ENCODE measurements at regions not wholly inside any gene's neighbourhood (a gene's known extent, or its start where the extent isn't known, plus 50 kb on each side); places are given as distances from the start of the nearest gene placed in this dataset.
"Not testable (repeated sequence)": the region's sequence is repeated elsewhere in the genome, so short reads cannot be mapped to it uniquely, and the experiment has no call there.

DNA sequence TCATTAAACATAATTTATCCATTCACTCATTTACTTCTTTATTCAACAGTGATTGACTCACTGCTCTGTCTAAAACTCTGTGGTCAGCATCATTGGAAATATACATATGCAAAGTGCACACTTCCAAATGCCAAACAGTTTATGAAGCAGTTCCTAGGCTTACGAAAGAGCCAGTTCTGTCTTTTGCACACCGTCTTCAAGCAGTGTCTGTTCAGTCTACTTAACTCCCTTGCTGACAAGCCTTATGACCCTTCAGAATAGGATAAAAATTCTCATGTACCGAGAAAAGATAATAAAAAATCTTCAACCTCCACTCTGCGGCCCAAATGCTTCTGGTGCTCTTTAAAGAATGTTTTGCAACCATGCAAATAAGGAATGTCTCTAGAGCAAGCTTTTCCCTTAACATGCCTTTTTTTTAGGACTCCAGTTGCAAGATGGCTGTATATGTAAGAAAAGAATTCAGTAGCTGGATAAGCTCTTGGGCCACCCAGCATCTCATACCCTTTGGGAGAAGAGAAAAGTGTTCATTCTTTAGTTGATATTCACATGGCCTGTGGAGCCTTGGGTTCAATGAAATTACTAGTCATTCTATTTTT is 1037.0 kb upstream of the SLIT2 start:
- no peak for DNase-seq (ENCODE audit: low spot score)

DNA sequence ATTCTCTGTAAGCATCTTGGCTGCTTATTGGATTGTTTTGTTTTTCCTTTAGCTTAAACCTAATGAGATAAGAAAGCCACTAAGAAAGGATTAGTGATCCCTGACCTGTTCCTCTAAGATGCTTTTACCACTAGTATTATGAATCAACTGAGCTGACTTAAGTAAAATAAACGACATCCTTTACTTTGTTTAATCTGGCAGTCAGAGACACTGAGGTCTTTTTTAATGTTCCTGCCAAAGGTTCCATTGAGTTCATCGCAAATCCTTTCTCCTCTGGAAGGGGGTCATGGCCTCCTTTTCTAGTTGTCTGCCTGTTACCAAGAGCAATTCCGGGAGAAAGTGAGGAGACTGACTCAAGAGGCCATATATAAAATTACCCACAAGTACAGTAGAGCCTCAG is 1038.3 kb upstream of the SLIT2 start:
- DNase-seq (ENCODE audit: low spot score), result no peak

DNA sequence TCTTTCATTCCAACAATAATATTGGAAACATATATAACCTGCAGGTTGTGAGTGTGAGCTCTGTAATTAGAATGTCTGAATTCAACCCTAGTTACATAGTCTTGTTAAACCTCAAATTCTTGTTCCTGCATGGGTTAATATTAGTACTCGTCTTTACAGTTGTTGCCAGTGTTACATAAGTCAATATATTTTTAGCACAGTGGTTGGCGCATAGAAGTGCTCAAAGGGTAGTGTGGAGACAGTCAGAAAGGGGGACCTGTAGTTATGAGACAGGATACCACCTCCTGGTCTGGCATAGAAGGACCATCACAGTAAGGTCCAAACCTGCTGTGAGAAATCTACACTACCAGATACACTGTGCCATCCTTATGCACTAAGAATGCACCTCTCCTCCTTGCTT is 1045.9 kb upstream of the SLIT2 start:
- DNase-seq (ENCODE audit: low spot score), result no peak

DNA sequence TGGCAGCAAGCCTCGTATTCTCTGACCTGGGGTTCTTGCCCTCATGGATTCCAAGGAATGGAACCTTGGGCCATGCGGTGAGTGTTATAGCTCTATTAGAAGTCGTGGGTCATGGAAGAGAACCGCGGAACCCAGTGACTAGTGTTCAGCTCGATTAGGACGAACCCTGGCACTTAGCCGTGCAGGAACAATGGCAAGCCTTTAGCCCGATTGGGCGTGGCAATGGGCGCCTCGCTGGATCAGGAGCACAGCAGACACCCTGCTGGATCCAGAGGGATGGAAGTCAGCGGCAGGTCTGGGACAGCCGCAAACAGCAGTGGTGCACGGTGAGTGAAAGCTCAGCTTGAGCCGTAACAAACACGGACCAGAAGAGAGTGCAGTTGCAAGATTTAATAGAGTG is 1053.9 kb upstream of the SLIT2 start:
- DNase-seq (ENCODE audit: low spot score), result not testable (repeated sequence)

DNA sequence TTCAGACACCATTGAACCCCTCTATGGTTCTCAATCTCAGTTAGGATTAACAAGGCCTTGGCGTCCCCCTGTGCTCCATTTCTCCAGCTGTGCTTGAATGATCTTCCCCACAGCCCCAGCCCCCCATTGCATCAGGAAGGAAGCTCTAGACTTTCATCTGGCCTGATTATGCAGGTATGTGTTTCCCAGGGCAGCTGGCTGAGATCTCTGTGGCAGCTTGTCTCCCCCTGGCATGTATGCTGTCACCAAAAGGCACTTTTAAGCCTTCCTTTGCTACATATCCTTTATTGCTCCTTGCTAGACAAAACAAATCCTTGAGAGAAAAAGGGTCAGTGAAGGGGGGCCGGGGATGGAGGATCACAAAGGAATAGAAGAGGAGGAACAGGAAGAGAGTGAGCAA is 1056.0 kb upstream of the SLIT2 start:
- no peak for DNase-seq (ENCODE audit: low spot score)

DNA sequence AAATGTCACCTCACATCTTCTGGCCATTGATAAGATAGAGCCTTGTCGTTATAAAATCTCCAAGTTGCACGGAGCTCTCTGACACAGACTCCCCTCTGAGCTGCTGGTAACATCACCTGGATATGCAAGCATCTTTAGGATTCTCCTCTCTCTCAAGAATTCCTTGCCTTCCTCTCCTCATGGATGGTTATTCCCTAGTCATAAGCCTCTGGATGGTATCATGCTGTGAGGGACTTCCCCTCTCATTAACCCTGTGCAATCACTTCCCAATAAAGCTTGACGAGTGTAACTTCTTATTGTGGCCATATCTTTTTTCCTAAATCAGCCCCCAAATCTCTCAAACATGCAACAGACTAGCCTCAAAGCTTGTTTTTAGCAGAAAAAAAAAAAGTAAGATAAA is 1057.0 kb upstream of the SLIT2 start:
- no peak for DNase-seq (ENCODE audit: low spot score)

DNA sequence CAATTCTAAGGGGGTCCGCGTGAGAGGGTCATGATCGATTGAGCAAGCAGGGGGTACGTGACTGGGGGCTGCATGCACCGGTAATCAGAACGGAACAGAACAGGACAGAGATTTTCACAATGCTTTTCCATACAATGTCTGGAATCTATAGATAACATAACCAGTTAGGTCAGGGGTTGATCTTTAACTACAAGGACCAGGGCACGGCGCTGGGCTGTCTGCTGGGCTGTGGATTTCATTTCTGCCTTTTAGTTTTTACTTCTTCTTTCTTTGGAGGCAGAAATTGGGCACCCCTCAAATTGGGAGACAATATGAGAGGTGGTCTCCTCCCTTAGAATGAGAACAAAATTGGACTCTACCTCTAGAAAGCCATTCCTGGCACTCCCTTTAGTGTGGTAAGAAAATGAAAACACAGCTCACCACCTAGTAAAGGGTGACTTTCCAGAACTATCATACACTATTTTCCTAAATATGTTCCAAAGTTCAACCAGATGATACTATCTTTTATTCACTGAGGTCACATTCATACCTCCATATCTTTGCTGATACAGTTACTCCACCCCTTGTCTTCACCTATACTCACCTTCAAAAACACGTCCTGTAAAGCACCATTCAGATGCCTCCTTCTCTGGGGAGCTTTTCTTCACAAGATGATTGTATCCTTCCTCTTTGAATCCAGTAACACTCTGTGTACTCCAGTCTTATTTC is 1058.3 kb upstream of the SLIT2 start:
- DNase-seq (ENCODE audit: low spot score), result no peak

DNA sequence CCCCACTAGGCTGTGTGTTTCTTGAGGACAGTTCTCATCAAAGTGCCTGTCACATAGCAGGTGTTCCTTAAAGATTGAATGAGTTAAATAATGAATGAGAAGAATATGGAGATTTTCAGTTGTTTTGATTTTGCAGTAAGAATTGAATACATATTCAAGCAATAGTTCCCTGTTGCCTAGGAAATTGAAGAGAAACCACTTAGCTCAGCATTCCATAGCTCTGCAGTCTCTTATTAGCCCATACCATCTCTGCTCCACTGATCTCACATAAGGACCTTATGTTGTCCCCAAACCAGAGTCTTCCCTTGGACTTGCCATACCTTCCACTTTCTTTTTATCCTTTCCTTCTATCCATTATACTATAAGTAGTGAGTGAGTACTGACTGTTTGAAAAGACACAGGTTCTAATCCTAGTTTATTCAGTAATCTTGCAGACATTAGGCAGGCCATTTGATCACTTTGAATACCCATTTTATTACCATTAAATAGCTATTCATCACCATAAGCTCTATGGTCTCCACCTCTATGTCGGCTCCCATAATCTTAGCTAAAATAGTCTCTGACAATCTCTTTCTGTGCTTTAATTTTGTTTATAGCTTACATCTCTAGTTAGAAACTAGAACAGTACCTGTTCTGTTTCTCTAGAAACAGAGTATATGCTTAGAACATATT is 1059.6 kb upstream of the SLIT2 start:
- no peak for DNase-seq (ENCODE audit: low spot score)

DNA sequence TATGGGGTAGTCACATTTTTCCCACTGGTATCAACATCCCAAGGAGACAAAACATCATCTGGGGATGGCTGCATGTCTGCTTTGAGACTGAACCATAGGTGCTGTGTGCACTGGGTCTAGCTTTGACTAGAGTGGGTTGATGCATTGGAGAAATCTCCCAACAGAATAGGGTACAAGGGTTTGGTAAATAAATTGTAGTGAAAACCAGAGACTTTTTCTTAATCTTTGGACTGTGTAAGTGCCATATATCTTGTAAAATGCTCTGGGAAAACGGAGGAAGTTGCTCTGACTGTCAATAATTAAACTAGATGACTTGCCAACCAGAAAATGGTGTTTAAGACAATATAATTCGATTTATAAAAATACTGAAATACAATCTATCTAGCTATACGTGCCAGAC is 1064.0 kb upstream of the SLIT2 start:
- no peak for DNase-seq (ENCODE audit: low spot score)

DNA sequence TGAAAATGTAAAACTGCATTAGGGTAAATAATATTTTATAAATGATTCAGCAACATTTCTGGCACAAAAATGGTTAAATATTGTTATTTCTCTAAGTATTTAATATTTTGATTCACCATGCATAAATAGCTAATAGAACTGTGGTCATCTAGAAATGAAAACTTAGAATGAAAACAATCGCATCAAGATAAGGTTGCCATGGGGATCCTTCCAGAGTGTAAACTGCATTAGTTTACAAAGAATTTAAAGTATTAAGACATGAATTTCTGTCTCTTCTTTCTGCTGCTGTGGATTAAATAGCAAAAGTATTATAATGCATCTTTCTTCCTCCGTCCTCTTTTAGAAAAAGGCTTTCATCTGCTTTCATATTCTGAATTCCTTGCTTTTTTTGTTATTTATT is 1064.6 kb upstream of the SLIT2 start:
- DNase-seq (ENCODE audit: low spot score), result no peak

DNA sequence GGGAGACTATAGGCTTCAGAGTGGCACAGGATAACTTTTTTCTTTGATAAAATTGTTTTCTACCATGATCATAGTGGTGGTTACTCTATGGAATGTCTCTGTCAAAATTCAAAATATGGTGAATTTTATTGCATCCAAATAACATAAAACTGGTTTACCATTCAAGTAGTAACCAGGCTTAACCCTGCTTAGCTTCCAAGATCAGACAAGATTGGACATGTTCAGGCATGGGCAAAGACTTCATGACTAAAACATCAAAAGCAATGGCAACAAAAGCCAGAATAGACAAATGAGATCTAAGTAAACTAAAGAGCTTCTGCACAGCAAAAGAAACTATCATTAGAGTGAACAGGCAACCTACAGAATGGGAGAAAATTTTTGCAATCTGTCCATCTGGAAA is 1070.1 kb upstream of the SLIT2 start:
- DNase-seq (ENCODE audit: low spot score), result not testable (repeated sequence)

DNA sequence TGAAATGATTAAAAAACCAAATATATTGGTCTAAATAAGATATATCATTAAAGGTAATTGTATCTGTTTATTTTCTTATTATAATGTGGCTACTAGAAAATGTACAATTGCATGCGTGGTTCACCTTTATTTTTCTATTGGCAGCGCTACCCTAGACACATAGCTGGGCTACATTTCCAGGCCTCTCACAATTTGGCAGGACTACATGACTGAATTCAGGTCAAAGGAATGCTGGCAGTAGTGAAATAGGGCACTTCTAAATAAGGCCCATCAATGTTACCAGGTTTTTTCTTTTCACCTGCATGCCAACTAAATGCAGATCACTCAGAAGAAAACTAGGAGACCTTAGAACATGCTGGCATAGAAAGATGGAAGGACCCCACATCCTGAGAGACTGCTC is 1072.9 kb upstream of the SLIT2 start:
- DNase-seq (ENCODE audit: low spot score), result no peak

DNA sequence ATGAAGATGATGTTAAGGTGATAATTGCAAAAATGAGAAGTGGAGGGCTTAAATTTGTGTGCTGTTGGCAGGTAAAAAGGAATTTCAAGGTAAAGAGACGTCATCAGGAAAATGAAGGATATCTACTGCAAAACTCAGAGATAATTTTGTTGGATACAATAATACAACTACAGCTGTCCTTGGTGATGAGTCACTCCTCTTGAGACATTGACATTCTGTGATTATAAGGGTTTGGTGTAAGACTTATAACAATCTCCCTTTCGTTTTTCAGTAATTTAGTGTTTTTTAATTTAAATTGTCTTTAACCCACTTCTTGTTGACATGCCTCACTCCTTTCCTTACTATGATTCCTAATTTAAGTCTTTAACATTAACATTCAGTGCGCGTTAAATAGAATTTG is 1074.1 kb upstream of the SLIT2 start:
- no peak for DNase-seq (ENCODE audit: low spot score)

DNA sequence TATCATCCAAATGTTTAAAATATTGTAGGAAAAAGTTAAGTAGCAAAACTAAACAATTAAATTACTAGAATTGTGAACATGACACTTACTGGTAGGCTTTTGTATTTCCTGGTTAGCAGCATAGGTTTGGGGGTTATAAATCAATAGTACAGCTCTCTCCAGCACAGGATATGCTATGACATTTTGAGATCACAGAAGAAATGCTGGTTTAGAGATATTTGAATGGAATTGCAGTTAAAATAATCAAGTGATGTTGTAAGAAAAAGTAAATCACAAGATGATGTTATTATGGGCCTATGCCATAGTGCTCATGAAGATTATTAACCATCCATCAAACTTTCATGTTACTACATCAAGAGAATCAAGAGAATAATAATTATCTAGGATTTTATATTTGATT is 1079.9 kb upstream of the SLIT2 start:
- DNase-seq (ENCODE audit: low spot score), result no peak

DNA sequence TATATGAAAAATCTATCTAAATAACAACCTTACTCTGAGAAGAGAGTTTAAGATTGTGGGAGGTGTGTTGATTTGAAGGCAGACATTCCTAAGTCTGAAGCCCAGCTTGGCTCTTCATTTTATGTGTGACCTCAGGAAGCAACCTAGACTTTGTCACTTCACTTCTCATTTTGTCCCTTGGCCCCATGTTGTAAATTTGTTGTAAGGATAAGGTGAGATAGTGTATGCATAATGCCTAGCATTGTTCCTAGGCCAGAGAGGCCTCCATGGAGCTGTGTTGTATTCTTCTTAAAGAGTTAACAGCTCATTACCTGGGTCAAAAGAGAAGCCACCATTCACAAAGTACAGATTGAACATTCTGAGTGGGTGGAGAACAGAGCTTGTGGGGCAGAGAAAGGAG is 1084.4 kb upstream of the SLIT2 start:
- no peak for DNase-seq (ENCODE audit: low spot score)

DNA sequence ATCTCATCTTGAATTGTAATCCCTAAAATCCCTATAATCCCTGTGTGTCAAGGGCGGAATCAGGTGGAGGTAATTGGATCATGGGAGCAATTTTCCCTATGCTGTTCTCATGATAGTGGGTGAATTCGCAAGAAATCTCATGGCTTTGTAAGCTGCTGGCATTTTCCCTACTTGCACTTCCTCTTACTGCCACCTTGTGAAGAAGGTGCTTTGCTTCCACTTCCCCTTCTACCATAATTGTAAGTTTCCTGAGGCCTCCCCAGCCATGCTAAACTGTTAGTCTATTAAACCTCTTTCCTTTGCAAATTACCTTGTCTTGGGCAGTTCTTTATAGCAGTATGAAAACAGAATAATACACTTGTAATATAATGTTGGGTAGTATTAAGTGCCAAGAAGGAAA is 1087.4 kb upstream of the SLIT2 start:
- DNase-seq (ENCODE audit: low spot score), result no peak

DNA sequence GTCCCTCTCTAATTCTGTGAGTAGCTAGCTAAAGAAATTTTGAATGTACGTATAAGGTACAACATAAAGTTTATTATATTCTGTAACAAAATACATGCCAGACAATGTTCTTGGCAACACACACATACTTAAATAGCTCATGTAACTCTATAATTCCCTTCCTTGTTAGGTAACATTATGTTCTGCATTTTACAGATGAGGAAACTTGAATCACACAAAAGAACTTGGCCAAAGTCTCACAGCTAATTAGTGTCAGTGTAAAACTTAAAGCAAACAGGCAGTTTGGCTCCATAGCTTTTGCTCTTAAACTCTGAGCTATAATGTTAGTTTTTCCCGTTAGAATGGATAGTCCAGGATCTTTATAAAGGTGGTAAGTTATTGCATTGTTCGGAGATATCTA is 1091.8 kb upstream of the SLIT2 start:
- DNase-seq (ENCODE audit: low spot score), result no peak

DNA sequence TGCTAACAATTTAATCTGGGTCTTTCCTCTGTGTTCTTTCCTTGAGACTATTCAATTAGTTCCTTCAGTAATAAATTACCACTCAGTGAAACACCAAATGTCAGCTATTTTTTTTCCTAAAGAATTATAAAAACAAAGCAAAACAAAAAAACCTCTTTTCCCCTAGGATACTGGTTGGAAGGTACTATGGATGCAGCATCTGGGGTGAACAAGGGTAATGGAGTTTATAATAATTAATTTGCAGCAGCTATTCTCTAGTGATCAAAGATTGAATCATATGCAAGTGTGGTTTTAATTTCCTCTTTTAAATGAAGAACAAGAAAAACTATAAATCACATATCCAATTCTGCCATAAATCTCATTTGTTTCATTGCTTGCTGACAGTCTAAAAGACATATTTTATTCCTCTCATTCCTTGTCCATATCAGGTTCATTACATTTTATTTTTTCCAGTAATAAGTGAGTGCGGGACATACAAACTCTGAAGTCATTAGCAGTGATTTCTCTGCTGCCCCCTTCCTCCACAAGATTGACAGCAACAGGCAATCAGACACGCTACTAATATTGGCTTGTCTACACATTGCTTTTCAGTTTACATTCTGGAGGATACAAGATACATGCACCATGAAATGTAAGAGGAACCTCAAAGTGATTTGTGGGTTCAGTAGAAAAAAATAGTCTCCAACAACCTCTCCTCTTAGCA is 1093.4 kb upstream of the SLIT2 start:
- no peak for DNase-seq (ENCODE audit: low spot score)

DNA sequence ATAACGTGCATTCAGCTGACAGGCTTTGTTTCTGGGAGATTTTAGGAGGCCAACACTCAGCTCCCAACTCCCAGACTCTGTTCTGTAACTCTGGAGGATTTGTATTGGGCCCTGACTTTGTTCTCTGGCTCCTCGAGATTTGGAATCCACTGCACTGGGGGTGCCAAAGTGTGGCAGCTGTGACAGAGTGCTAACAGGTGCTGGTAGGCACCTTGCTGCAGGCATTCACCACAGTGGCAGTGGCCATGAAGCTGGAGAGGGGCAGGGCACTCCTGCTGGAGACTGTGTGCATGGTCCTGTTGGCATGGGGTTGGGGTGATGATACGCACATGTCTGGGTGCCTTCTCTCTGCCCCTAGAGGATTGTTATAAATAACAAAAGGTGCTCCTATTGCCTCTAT is 1094.9 kb upstream of the SLIT2 start:
- DNase-seq (ENCODE audit: low spot score), result no peak

DNA sequence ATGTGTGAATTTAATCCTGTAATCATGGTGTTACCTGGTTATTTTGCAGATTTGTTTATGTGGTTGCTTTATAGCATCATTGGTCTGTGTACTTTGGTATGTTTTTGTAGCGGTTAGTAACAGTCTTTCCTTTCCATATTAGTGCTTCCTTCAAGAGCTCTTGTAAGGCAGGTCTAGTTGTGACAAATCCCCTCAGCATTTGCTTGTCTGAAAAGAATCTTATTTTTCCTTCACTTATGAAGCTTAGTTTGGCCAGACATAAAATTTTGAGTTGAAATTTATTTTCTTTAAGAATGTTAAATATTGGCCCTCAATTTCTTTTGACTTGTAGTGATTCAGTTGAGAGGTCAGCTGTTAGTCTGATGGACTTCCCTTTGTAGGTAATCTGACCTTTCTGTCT is 1096.1 kb upstream of the SLIT2 start:
- no peak for DNase-seq (ENCODE audit: low spot score)

DNA sequence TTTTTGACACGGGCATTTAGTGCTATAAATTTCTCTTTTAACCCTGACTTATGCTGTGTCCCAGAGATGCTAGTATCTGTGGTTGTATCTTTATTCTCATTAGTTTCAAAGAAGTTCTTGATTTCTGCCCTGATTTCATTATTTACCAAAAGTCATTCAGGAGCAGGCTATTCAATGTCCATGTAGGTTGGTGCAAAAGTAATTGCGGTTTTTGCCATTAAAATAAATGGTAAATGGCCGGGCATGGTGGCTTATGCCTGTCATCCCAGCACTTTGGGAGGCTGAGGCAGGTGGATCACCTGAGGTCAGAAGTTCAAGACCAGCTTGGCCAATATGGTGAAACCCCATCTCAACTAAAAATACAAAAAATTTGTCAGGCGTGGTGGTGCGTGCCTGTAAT is 1097.4 kb upstream of the SLIT2 start:
- not testable (repeated sequence) for DNase-seq (ENCODE audit: low spot score)

DNA sequence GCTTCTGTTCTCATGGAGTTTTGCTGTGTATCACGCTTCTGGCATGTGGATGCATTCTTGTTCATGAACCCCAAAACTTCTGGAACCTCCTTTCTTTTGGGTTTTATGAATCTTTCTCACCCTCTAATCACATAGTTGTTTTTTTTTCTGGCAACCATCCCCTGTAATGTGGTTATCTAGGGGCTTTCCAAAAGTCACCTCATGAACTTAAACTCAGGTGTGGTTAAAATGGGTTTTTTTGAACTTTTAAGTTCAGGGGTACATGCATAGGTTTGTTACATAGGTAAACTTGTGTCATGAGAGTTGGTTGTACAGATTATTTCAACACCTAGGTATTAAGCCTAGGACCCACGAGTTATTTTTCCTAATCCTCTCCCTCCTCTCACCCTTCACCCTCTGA is 1099.4 kb upstream of the SLIT2 start:
- DNase-seq (ENCODE audit: low spot score), result no peak

DNA sequence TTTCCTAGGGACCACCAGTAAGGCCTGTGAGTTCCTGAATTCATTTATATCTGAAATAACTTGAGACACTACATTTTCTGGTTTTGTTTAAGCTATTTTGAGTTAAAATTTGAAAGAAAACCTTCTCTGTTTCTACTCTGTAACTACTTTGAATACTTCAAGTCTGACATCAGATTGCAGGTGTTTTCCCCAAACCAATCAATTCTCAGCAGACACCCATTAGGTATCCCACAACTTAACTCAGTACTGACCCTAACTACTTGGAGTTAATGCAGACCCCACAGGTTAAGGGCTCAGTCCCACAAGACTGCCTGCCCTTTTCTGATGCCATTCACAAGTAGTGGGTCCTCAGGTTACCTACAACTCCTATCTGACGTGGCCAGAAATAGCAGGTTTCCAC is 1100.0 kb upstream of the SLIT2 start:
- no peak for DNase-seq (ENCODE audit: low spot score)
